Hindlimb muscle (tissue), 1 donor: ENCODE measurements at regions not wholly inside any gene's neighbourhood (a gene's known extent, or its start where the extent isn't known, plus 50 kb on each side); places are given as distances from the start of the nearest gene placed in this dataset.
"Not testable (repeated sequence)": the region's sequence is repeated elsewhere in the genome, so short reads cannot be mapped to it uniquely, and the experiment has no call there.

ENCODE experiments used
- DNase-seq: peaks from one replicate; pipeline ENCODE4 v3.0.0-alpha.2; 2013

DNA sequence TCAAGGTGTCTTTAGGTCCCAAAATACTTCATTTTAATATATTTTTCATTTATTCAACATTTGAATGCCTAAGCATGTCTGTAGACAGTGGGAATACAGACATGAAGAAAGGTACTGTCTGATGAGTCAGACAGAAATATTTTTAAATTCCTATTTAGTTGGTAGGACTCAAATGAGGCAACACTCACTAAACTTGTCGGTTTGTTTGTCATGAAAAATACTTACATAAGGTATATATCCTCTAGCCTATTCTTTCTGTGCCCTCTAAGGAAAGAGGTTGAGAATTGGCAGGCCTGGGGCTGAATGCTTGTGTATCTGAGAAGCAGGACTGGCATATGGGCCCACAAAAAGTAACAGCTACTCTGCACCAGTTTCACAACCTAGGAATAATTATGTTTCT is 423.6 kb upstream of the MDFIC2 start:
- no peak for DNase-seq

GRCh38 chr3:70734756-70735155 is 422.3 kb upstream of the MDFIC2 start:
- DNase-seq = peak; percentile 13

DNA sequence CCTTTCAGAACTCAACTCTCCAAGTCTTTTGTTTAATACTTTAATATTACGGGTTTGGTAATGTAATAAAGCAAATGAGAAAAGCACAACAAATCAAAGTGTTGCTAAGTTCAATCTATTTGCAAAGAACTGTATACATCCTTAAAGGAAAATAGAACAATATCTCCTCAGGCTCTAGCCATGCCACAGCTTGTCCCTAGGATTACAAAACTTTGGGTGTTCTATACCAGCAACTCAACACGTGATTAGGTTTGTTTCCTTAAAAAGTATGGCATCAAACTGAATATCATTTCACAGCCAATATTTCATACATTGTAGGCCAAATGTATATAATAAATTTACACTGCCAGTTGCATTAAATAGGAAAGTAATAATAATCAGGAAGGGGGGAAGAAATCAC is 418.6 kb upstream of the MDFIC2 start:
- no peak for DNase-seq

DNA sequence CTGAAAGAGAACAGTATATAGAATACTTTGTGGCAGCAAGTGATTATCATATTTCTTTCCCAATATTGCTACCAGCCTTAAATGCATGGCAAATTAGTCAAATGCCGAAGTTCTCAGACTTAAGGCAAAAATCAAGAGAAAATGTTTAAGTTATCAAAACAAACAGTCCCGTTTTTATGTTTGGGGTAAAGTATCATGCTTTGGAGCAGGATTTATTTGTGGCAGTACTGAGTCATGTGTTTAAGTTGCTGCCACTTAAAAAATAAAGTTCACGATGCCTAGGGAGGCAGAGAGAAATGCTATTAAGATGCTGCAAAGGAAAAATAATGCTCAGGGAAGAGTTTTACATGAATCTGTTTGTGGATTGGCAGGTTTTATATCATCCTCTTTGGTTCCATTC is 417.4 kb upstream of the MDFIC2 start:
- no peak for DNase-seq

- no peak for DNase-seq
Observed at GRCh38 chr3:70728311-70728710, 415.9 kb upstream of the MDFIC2 start.

GRCh38 chr3:70726961-70727360 is 414.5 kb upstream of the MDFIC2 start:
- DNase-seq = no peak

DNA sequence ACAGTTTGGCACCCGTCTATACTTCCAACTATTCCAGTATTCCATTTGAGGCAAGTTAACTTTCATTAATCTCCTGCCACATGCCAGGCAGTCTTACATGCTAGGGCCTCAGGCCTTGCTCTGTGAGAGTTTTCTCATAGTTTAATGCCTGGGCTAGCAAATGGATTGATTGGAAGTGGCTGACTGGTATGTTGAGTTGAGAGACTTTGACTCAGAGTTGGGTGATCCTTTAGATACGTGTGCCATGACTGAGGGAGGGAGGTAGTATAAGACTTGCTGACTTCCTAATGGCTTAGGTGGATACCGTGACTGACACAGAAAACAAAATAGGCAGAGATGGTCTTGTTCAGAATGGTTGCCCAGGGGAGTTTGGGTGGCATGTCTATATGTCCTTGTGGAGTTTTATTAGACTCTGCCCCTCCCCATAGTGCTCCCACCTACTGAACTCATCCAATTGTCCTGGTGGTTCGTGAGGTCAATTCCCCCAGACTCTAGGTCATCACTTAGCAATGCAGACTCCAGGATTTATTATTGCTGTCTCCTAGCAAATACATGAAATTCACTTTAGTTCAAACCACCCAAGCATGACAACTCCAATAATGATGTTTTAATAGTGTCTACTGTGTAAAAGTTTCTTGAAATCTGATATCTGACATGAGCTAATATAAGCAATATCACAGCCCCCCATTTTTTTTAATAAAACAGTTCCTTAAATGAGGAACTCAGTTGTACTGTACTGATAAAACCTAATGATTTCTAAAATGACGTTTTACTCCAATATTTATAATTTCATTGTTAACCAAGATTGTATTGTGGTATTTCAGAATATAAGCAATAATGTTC is 413.9 kb upstream of the MDFIC2 start:
- DNase-seq = no peak

- DNase-seq = no peak
Observed at GRCh38 chr3:70722018-70722417, 409.6 kb upstream of the MDFIC2 start.

- peak; percentile 33 for DNase-seq
Observed at GRCh38 chr3:70716832-70717231, 404.4 kb upstream of the MDFIC2 start.

- no peak for DNase-seq
Observed at GRCh38 chr3:70712449-70713082, 400.1 kb upstream of the MDFIC2 start.

DNA sequence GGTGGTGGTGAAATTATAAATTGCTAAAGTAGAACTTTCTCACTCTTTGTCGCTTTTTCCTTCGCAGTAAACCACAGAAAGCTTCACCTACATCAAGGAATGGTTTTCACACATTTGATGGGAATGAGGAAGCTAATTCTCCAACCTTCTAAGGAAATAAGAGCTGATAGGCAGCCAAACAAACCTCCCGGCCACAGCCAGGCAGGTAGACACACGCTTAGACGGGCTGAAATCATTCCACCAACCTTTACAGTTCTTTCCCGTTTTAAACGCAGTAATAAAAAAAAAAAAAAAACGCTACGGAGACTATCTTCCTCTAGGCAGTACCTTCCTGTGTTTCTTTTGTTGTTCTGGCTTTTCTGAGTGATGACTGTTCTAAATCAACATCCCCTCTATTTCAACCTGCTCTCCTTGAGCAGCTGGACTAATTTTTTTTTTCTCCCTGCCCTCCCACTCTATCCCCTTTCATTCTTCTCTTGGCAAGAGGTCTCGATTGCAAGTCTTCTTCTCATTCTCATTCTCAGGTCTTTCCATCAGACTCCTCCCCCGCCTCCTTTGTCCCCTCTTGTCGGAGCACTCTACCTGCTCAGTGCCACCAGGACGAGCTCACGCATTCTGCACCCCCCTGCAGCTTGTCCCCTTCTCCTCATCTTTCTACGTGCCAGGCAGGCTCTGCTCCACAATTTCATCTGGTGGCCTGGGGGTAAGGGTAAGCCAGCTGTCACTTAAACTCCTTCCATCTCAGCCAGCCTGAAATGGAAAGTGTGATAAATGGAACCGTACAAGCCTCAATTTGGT is 391.1 kb upstream of the MDFIC2 start:
- no peak for DNase-seq

DNA sequence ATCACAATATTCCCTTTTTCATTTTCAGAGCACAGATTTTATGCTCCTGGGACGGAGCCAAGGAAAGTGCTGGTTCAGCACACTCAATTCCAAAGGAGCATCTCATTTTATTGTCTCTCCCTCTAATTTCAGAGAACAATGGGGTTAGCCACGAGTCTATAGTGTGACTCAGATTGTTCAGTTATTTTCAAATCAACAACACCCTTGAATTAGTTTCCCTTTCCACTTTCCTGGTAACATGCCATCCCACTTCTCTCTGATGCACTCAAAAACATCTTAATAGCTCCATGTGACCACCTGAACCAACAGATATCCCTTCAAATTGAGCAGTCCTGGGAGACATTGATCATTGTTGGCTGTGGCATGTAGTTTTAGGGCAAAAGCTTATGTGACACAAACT is 389.7 kb upstream of the MDFIC2 start:
- DNase-seq = no peak

GRCh38 chr3:70684701-70685100 is 372.3 kb upstream of the MDFIC2 start:
- DNase-seq = no peak

DNA sequence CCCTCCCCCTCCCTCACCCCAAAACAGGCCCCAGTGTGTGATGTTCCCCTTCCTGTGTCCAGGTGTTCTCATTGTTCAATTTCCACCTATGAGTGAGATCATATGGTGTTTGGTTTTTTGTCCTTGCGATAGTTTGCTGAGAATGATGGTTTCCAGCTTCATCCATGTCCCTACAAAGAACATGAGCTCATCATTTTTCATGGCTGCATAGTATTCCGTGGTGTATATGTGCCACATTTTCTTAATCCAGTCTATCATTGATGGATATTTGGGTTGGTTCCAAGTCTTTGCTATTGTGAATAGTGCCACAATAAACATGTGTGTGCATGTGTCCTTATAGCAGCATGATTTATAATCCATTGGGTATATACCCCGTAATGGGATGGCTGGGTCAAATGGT is 363.4 kb upstream of the MDFIC2 start:
- DNase-seq = not testable (repeated sequence)

GRCh38 chr3:70658513-70659310 is 346.3 kb upstream of the MDFIC2 start:
- no peak for DNase-seq

DNA sequence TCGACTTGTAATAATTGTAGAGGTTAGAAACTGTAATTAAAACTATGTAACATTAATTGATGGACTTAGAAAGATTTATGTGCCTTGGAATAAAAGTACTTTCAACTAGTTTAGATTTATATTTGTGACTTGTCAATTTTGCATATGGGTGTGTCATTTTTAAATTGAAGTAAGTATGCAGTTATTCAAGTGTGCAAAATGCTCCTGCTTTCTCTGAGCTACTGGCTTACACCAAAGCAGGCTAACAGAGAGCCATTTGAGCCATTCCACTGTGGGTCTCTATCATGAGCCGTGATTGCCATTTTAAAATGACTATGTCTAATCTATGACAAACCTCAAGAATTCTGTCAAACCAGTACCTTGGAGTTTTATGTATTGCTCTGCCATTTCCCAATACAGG is 345.0 kb upstream of the MDFIC2 start:
- no peak for DNase-seq

GRCh38 chr3:70647823-70648222 is 335.4 kb upstream of the MDFIC2 start:
- DNase-seq = no peak

GRCh38 chr3:70647094-70647493 is 334.7 kb upstream of the MDFIC2 start:
- DNase-seq = no peak

DNA sequence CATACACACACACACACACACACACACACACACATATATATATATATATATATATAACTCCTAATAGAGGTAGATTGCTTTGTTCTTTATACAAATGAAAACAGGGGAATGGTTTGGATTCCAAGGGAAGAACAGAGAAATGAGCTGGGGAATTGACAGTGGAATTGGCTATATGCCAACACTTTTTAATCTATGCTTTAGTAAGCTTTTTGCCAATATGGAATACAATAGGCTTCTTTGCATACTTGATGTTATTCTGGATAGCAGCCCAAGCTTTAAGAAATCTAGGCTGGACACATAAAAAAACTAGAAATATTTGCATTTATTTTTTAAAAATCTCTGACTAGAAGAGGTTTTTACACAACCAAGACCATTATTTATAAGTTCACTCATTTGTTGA is 334.2 kb upstream of the MDFIC2 start:
- DNase-seq = no peak

- peak; percentile 69 for DNase-seq
Observed at GRCh38 chr3:70640481-70640880, 328.0 kb upstream of the MDFIC2 start.

GRCh38 chr3:70635301-70635700 is 322.9 kb upstream of the MDFIC2 start:
- no peak for DNase-seq

DNA sequence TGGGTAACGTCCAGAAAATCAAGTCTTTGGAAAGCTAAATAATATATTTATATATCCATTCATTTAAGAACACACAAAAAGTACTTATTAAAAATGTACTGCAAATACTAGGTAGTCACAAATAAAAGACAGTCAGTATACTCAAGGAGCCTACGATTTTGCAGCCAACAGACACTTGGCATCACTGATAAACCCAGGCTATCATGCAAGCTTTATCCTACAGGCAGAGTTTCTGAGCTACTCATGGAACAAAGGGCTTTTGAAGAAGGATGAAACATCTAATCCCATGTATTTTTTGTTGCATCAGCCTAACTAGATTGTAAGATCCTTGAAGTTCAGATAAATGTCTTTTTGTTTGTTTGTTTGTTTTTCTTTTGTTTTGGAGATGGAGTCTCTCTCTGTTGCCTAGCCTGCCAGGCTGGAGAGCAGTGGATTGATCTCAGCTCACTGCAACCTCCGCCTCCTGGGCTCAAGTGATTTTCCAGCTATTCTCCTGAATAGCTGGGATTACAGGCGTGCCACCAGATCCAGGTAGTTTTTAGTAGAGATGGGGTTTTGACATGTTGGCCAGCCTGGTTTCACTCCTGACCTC is 319.4 kb upstream of the MDFIC2 start:
- no peak for DNase-seq
